Neural cell (in vitro differentiated cells): ENCODE measurements at regions not wholly inside any gene's neighbourhood (a gene's known extent, or its start where the extent isn't known, plus 50 kb on each side); places are given as distances from the start of the nearest gene placed in this dataset.

Experiments
- H2AFZ ChIP-seq: fragments of 200-600, 300-800 bp; sonication (generic), shearing (Covaris generic); 2 replicates; pipeline ENCODE4 v1.6.0; 2014; ENCODE audit warnings: low read depth, mild to moderate bottlenecking, antibody characterized with exemption, low read length, moderate library complexity
- H3F3A ChIP-seq: fragments of 200-600 bp; shearing (Covaris generic); 2 replicates; pipeline ENCODE4 v1.6.1; 2016; ENCODE audit warnings: mild to moderate bottlenecking, moderate library complexity, mixed read lengths, antibody characterized with exemption, low read length; ENCODE audit not compliant: insufficient read depth, poor library complexity, severe bottlenecking
- H3K27ac ChIP-seq: fragments of 200-600, 300-800 bp; sonication (generic), shearing (Covaris generic); 2 replicates; pipeline ENCODE4 v1.5.1; 2014; ENCODE audit warnings: mild to moderate bottlenecking, low read length, moderate library complexity
- H3K27me3 ChIP-seq: fragments of 300-800, 200-600 bp; sonication (generic), shearing (Covaris generic); 2 replicates; pipeline ENCODE4 v1.6.0; 2014; ENCODE audit warnings: mild to moderate bottlenecking, low read depth, low read length, moderate library complexity; ENCODE audit not compliant: insufficient read depth
- H3K36me3 ChIP-seq: fragments of 300-800, 200-600 bp; sonication (generic), shearing (Covaris generic); 2 replicates; pipeline ENCODE4 v1.5.1; 2014; ENCODE audit warnings: mild to moderate bottlenecking, antibody characterized with exemption, low read length, moderate library complexity; ENCODE audit not compliant: insufficient read depth
- H3K4me2 ChIP-seq: fragments of 300-800, 200-600 bp; sonication (generic), shearing (Covaris generic); 2 replicates; pipeline ENCODE4 v1.6.0; 2014; ENCODE audit warnings: mild to moderate bottlenecking, low read length
- H3K4me3 ChIP-seq: fragments of 300-800, 200-600 bp; sonication (generic), shearing (Covaris generic); 2 replicates; pipeline ENCODE4 v1.5.1; 2014; ENCODE audit warnings: mild to moderate bottlenecking, low read length, moderate library complexity
- H3K79me2 ChIP-seq: fragments of 200-600 bp; shearing (Covaris generic); replicated peaks from 2 replicates; pipeline ENCODE4 v1.6.0; 2014; ENCODE audit warnings: mild to moderate bottlenecking, low read length, moderate library complexity; ENCODE audit not compliant: insufficient read depth
- H3K9ac ChIP-seq: fragments of 300-800, 200-600 bp; sonication (generic), shearing (Covaris generic); 2 replicates; pipeline ENCODE4 v1.6.1; 2016; ENCODE audit warnings: mild to moderate bottlenecking, low read length, mixed read lengths
- H3K9me2 ChIP-seq: fragments of 200-600 bp; shearing (Covaris generic); 2 replicates; pipeline ENCODE4 v1.6.1; 2016; ENCODE audit warnings: mild to moderate bottlenecking, low read length, mixed read lengths; ENCODE audit not compliant: insufficient read depth
- H3K9me3 ChIP-seq: fragments of 200-600, 300-800 bp; sonication (generic), shearing (Covaris generic); 2 replicates; pipeline ENCODE4 v1.6.1; 2016; ENCODE audit warnings: mild to moderate bottlenecking, mixed run types, low read length, moderate library complexity, mixed read lengths
- H4K20me1 ChIP-seq: fragments of 200-600 bp; shearing (Covaris generic); 2 replicates; pipeline ENCODE4 v1.6.1; 2016; ENCODE audit warnings: mild to moderate bottlenecking, mixed run types; ENCODE audit not compliant: insufficient read depth
- EP300 ChIP-seq: fragments of 450-650 bp; conservative IDR thresholded peaks from 2 replicates; pipeline ENCODE4 v1.6.1; 2014; ENCODE audit warnings: antibody characterized with exemption, mild to moderate bottlenecking, moderate library complexity; ENCODE audit not compliant: poor library complexity, severe bottlenecking
- EZH2 ChIP-seq: fragments of 200-600, 300-800 bp; shearing (Covaris generic), sonication (generic); IDR thresholded peaks from 2 replicates; pipeline ENCODE4 v1.6.1; 2014; ENCODE audit warnings: antibody characterized with exemption, low read length, borderline replicate concordance, mild to moderate bottlenecking; ENCODE audit not compliant: insufficient read depth, poor library complexity, severe bottlenecking
- MXI1 ChIP-seq: fragments of 450-650 bp; conservative IDR thresholded peaks from 2 replicates; pipeline ENCODE4 v1.6.1; 2014; ENCODE audit warnings: antibody characterized with exemption, mild to moderate bottlenecking; ENCODE audit not compliant: poor library complexity, severe bottlenecking
- POLR2AphosphoS5 ChIP-seq: IDR thresholded peaks from 2 replicates; pipeline ENCODE4 v1.6.1; 2012
- RAD21 ChIP-seq: fragments of 450-650 bp; conservative IDR thresholded peaks from 2 replicates; pipeline ENCODE4 v1.6.1; 2014; ENCODE audit warnings: antibody characterized with exemption, mild to moderate bottlenecking, moderate library complexity
- REST ChIP-seq: IDR thresholded peaks from 2 replicates; pipeline ENCODE4 v1.6.1; 2012; ENCODE audit warnings: borderline replicate concordance
- SMC3 ChIP-seq: fragments of 450-650 bp; conservative IDR thresholded peaks from 2 replicates; pipeline ENCODE4 v1.6.1; 2014; ENCODE audit warnings: antibody characterized with exemption, mild to moderate bottlenecking, moderate library complexity; ENCODE audit not compliant: poor library complexity
- TAF1 ChIP-seq: IDR thresholded peaks from 2 replicates; pipeline ENCODE4 v1.6.1; 2012; ENCODE audit warnings: low read depth
- TF ChIP-seq, protein P1 (sequence below): fragments of 450-650 bp; IDR thresholded peaks from 2 replicates; pipeline ENCODE4 v1.5.1; 2014; ENCODE audit warnings: antibody characterized with exemption, mild to moderate bottlenecking, moderate library complexity; ENCODE audit not compliant: poor library complexity, severe bottlenecking

- Histone ChIP-seq H3K79me2 (no peaks in the 10 kb centered on the region), H3F3A (no peaks in the 10 kb centered on the region), H2AFZ (no peak overlapping the region), H3K27ac (no peak overlapping the region), H3K9me2 (no peaks in the 10 kb centered on the region), H3K4me2 (no peak overlapping the region), H3K36me3 (no peaks in the 10 kb centered on the region), H4K20me1 (no peaks in the 10 kb centered on the region), H3K9ac (no peak overlapping the region), H3K9me3 (no peaks in the 10 kb centered on the region), H3K4me3 (no peak overlapping the region), H3K27me3 (no peaks in the 10 kb centered on the region)
- TF ChIP-seq MXI1 (no peak), EZH2 (no peak), TAF1 (no peak), POLR2AphosphoS5 (no peak), REST (no peak), SMC3 (no peak)
- TF ChIP-seq, protein P1, sequence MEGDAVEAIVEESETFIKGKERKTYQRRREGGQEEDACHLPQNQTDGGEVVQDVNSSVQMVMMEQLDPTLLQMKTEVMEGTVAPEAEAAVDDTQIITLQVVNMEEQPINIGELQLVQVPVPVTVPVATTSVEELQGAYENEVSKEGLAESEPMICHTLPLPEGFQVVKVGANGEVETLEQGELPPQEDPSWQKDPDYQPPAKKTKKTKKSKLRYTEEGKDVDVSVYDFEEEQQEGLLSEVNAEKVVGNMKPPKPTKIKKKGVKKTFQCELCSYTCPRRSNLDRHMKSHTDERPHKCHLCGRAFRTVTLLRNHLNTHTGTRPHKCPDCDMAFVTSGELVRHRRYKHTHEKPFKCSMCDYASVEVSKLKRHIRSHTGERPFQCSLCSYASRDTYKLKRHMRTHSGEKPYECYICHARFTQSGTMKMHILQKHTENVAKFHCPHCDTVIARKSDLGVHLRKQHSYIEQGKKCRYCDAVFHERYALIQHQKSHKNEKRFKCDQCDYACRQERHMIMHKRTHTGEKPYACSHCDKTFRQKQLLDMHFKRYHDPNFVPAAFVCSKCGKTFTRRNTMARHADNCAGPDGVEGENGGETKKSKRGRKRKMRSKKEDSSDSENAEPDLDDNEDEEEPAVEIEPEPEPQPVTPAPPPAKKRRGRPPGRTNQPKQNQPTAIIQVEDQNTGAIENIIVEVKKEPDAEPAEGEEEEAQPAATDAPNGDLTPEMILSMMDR: no peak
These were observed 815.1 kb downstream of the NCAM2 start for GRCh38 chr21:21813289-21813688.

- Histone ChIP-seq H2AFZ (no peak overlapping the region), H4K20me1 (no peaks in the 10 kb centered on the region), H3K9me2 (no peaks in the 10 kb centered on the region), H3K79me2 (no peaks in the 10 kb centered on the region), H3K27me3 (no peaks in the 10 kb centered on the region), H3K4me3 (no peak overlapping the region), H3K4me2 (no peak overlapping the region), H3F3A (no peaks in the 10 kb centered on the region), H3K27ac (no peak overlapping the region), H3K9me3 (no peaks in the 10 kb centered on the region), H3K36me3 (no peaks in the 10 kb centered on the region), H3K9ac (no peak overlapping the region)
- TF ChIP-seq EZH2 (no peak), EP300 (no peak), TAF1 (no peak), MXI1 (no peak), REST (no peak), SMC3 (no peak), POLR2AphosphoS5 (no peak), RAD21 (no peak)
- TF ChIP-seq, protein P1: no peak
These were observed 815.7 kb downstream of the NCAM2 start for GRCh38 chr21:21813934-21814333.
